Duodenal mucosa (tissue), 2 donors: ENCODE measurements at regions not wholly inside any gene's neighbourhood (a gene's known extent, or its start where the extent isn't known, plus 50 kb on each side); places are given as distances from the start of the nearest gene placed in this dataset.
"Not testable (repeated sequence)": the region's sequence is repeated elsewhere in the genome, so short reads cannot be mapped to it uniquely, and the experiment has no call there.

Experiments used
- H3K27ac ChIP-seq: one replicate; pipeline ENCODE4 v1.7.0; 2013; ENCODE audit warnings: low read depth, low read length
- H3K27me3 ChIP-seq, 2 donors: one replicate each; pipeline ENCODE4 v1.7.0; 2013; ENCODE audit warnings: low read length in 2 of 2, control low read depth in 1 of 2; ENCODE audit not compliant: insufficient read depth in 2 of 2, control insufficient read depth in 1 of 2
- H3K36me3 ChIP-seq, 2 donors: one replicate each; pipeline ENCODE4 v1.7.0; 2013; ENCODE audit warnings: low read length in 2 of 2, control low read depth in 1 of 2; ENCODE audit not compliant: insufficient read depth in 2 of 2, control insufficient read depth in 1 of 2
- H3K4me1 ChIP-seq, 2 donors: one replicate each; pipeline ENCODE4 v1.7.0; 2013; ENCODE audit warnings: low read length in 2 of 2, control low read depth in 1 of 2; ENCODE audit not compliant: insufficient read depth in 2 of 2, control insufficient read depth in 1 of 2
- H3K4me3 ChIP-seq, 2 donors: one replicate each; pipeline ENCODE4 v1.7.0; 2013; ENCODE audit warnings: low read length in 2 of 2, low read depth in 1 of 2
- H3K9ac ChIP-seq, 2 donors: one replicate each; pipeline ENCODE4 v1.7.0; 2013; ENCODE audit warnings: low read length in 2 of 2, low read depth in 1 of 2
- H3K9me3 ChIP-seq, 2 donors: one replicate each; pipeline ENCODE4 v1.7.0; 2013; ENCODE audit warnings: low read length in 2 of 2, control low read depth in 1 of 2; ENCODE audit not compliant: control insufficient read depth in 1 of 2

DNA sequence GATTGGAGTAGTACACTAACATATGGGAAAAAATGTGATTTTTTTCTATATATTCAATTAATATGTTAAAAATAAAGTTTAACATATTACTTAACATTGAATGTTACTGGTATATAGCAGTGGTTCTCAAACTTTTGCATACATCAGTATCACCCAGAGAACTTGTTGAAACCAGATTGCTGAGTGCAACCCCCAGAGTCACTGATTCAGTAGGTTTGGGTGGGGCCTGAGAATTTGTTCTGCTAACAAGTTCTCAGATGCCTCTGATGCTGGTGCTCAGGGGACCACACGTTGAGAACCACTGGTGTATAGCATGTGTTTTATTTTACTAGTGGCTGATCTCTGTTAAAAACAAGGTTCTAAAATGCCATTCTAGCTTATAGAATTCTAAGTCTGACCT lies 161.9 kb downstream of the HHIPL2 start:
- no peaks in the 10 kb centered on the region for H3K4me1 ChIP-seq
- H3K27ac ChIP-seq = no peak overlapping the region
- H3K36me3 ChIP-seq = no peaks in the 10 kb centered on the region
- no peak overlapping the region for H3K9ac ChIP-seq
- no peaks in the 10 kb centered on the region for H3K9me3 ChIP-seq
- H3K4me3 ChIP-seq = no peak overlapping the region
- H3K27me3 ChIP-seq = no peaks in the 10 kb centered on the region

DNA sequence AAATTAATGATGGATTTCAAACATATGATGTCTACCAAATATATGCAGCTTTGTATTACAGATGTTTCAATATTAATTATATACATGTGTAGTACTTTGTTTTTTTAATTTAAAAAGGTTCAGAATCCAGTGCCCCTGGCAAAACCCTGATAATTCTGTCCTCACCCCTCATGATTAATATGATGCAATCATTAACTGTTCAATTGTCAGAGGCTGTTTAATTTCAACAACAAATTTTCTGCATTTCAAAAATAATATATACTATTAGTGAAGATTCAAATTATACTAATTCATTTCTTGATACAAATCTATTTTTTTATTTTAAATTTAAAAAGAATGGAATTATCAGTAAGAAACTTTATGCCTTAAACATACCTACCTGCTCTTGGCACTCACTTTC lies 162.6 kb downstream of the HHIPL2 start:
- Histone ChIP-seq H3K4me1 (no peaks in the 10 kb centered on the region), H3K27me3 (no peaks in the 10 kb centered on the region)

DNA sequence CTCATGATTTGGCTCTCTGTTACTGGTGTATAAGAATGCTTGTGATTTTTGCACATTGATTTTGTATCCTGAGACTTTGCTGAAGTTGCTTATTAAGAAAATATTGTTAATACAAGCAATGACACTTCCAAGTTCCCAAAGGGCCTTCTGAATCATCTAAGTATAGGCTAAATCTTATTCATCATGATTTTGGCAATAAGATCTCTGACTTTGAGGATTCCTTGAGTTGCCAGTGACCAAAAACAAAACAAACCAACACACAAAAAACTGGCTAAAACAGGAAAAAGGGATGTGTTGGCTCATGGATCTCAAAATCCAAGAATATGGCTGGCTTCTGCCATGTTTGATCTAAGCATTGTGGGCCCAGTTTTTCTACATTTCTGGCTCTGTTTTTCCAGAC lies 163.4 kb downstream of the HHIPL2 start:
- Histone ChIP-seq H3K4me1 (no peaks in the 10 kb centered on the region), H3K9ac (no peak overlapping the region), H3K36me3 (no peaks in the 10 kb centered on the region), H3K9me3 (no peaks in the 10 kb centered on the region), H3K27ac (no peak overlapping the region), H3K4me3 (no peak overlapping the region), H3K27me3 (no peaks in the 10 kb centered on the region)

More for the DNA sequence above, 162.6 kb downstream of the HHIPL2 start:
- Histone ChIP-seq H3K36me3 (no peaks in the 10 kb centered on the region), H3K27ac (no peak overlapping the region), H3K9me3 (no peaks in the 10 kb centered on the region), H3K4me3 (no peak overlapping the region), H3K9ac (no peak overlapping the region)

- no peaks in the 10 kb centered on the region for H3K27me3 ChIP-seq
- no peak overlapping the region for H3K27ac ChIP-seq
- H3K4me1 ChIP-seq = no peaks in the 10 kb centered on the region
- H3K9me3 ChIP-seq = no peaks in the 10 kb centered on the region
- no peak overlapping the region for H3K9ac ChIP-seq
- H3K36me3 ChIP-seq = no peaks in the 10 kb centered on the region
- H3K4me3 ChIP-seq = no peak overlapping the region
These were observed 165.7 kb downstream of the HHIPL2 start for GRCh38 chr1:222382171-222382570.

- Histone ChIP-seq H3K4me3 (no peak overlapping the region), H3K36me3 (no peaks in the 10 kb centered on the region), H3K9me3 (no peaks in the 10 kb centered on the region), H3K9ac (no peak overlapping the region), H3K27ac (no peak overlapping the region), H3K27me3 (no peaks in the 10 kb centered on the region), H3K4me1 (no peaks in the 10 kb centered on the region)
These were observed 170.3 kb downstream of the HHIPL2 start for GRCh38 chr1:222377428-222378088.

GRCh38 chr1:222376791-222377190 lies 171.1 kb downstream of the HHIPL2 start:
- H3K36me3 ChIP-seq, H3K9ac ChIP-seq, H3K4me1 ChIP-seq, H3K9me3 ChIP-seq, H3K27ac ChIP-seq, H3K27me3 ChIP-seq, H3K4me3 ChIP-seq: not testable (repeated sequence)

- Histone ChIP-seq H3K27ac (no peak overlapping the region), H3K9me3 (no peaks in the 10 kb centered on the region), H3K27me3 (no peaks in the 10 kb centered on the region), H3K36me3 (no peaks in the 10 kb centered on the region), H3K4me3 (no peak overlapping the region), H3K9ac (no peak overlapping the region), H3K4me1 (no peaks in the 10 kb centered on the region)
These were observed 172.2 kb downstream of the HHIPL2 start for GRCh38 chr1:222375701-222376100.

DNA sequence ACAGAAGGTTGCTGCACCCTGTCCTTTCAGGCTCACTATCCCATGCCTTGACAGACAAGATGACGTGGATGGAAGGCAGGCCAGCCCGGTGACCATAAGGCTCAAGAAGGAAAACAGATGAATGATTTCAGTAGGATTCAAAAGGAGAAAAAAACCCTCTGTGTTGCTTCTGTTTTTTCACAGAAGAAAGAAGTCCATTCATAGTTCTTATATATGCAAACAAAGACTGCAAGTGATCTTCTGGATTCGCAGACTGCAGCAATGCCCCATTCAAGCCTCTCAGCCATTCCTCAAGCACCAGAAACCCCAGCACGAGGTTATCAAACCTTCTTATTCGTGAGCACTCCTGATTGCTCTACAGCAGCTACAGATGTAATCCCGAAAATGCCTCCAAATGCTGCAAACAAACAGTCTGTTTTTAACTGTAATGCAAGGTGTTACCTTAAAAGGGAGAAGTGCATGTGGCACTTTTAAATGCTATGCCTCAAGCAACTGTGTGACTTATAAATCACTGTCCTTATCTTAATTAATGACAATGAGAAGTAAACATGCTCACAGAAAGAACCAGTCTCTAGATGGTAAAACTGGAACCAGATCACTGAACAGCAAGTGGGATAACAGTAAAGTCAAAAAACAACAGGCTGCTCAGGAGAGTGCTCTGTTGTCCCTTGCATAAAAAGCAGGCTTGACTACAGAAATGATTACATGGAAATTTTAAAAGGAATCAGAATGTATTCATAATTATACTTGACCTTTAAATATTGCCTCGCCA lies 173.9 kb downstream of the HHIPL2 start:
- H3K9me3 ChIP-seq = no peaks in the 10 kb centered on the region
- H3K4me1 ChIP-seq = no peaks in the 10 kb centered on the region
- no peak overlapping the region for H3K4me3 ChIP-seq
- H3K36me3 ChIP-seq = no peaks in the 10 kb centered on the region
- no peaks in the 10 kb centered on the region for H3K27me3 ChIP-seq
- H3K9ac ChIP-seq = no peak overlapping the region
- H3K27ac ChIP-seq = no peak overlapping the region

- H3K27me3 ChIP-seq = no peaks in the 10 kb centered on the region
- no peak overlapping the region for H3K27ac ChIP-seq
- no peak overlapping the region for H3K4me3 ChIP-seq
- H3K9ac ChIP-seq = no peak overlapping the region
- H3K9me3 ChIP-seq = no peaks in the 10 kb centered on the region
- H3K36me3 ChIP-seq = no peaks in the 10 kb centered on the region
- H3K4me1 ChIP-seq = no peaks in the 10 kb centered on the region
These were observed 174.7 kb downstream of the HHIPL2 start for GRCh38 chr1:222373216-222373615.

DNA sequence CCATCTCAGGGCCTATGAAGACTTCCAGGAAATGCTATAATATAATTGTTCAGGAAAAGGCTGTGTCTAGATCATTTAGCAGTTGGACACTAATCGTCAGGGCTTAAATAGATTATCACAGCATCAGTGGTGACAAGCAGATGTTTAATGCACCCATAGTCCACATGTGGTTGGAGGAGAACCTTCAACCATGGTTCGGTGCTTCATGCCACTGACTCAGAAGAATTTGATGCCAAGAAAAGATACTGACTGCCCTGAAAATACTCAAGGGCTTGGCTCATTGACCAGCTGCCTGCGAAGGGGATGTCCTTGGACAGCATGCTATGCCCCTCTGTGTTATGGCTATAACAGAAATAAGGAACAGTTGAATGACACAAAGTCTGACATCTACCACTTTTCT lies 175.7 kb downstream of the HHIPL2 start:
- no peaks in the 10 kb centered on the region for H3K9me3 ChIP-seq
- no peaks in the 10 kb centered on the region for H3K27me3 ChIP-seq
- H3K4me3 ChIP-seq = no peak overlapping the region
- H3K4me1 ChIP-seq = no peaks in the 10 kb centered on the region
- H3K36me3 ChIP-seq = no peaks in the 10 kb centered on the region
- no peak overlapping the region for H3K9ac ChIP-seq
- no peak overlapping the region for H3K27ac ChIP-seq
